Transverse colon (tissue), 4 donors: ENCODE measurements at regions not wholly inside any gene's neighbourhood (a gene's known extent, or its start where the extent isn't known, plus 50 kb on each side); places are given as distances from the start of the nearest gene placed in this dataset.

Source experiments
- CTCF ChIP-seq, 5 experiments: fragments of 200-600 bp in 3 of 5; fragments of 450-650 bp in 2 of 5; sonication (generic) in 3 of 5; IDR thresholded peaks; 1 replicate in 2 of 5; 2 replicates in 3 of 5; pipeline ENCODE4 v1.5.1; 2016 to 2017; ENCODE audit warnings: antibody characterized with exemption in 5 of 5, inconsistent platforms in 3 of 5, mild to moderate bottlenecking in 2 of 5, moderate library complexity in 1 of 5
- EP300 ChIP-seq: sonication (generic); formaldehyde crosslinking; IDR thresholded peaks from one replicate; pipeline ENCODE4 v1.6.1; 2017; ENCODE audit warnings: antibody characterized with exemption, low read depth
- POLR2AphosphoS5 ChIP-seq, 3 donors: sonication (generic); formaldehyde crosslinking; IDR thresholded peaks; one replicate each; pipeline ENCODE4 v1.6.1; 2016; ENCODE audit warnings: antibody characterized with exemption in 3 of 3

- TF ChIP-seq POLR2AphosphoS5 (IDR thresholded peaks at IDR 0.05), result no peak
- TF ChIP-seq CTCF (IDR thresholded peaks at IDR 0.05), result no peak
- no peak for TF ChIP-seq EP300
These were observed 102.7 kb upstream of the CCT8L2 start for GRCh38 chr22:16695261-16695660.
